ENCODE measurements at regions not wholly inside any gene's neighbourhood (a gene's known extent, or its start where the extent isn't known, plus 50 kb on each side); places are given as distances from the start of the nearest gene placed in this dataset. TPM values are rescaled to one million over a fixed set of nuclear protein-coding genes. Genes with fewer than 3 reads are reported as not detected.
"Not testable (repeated sequence)": the region's sequence is repeated elsewhere in the genome, so short reads cannot be mapped to it uniquely, and the experiment has no call there.

GRCh38 chr1:65083263-65083896 lies 64.6 kb upstream of the AK4 start:
- H3K9me3 Mint-ChIP-seq: peaks cover 7% of the 10 kb centered on the region

GRCh38 chr1:65084066-65084465 lies 63.9 kb upstream of the AK4 start:
- Mint-ChIP-seq H3K4me1 (no peaks in the 10 kb centered on the region), H3K4me3 (no peak overlapping the region), H3K27ac (no peak overlapping the region), H3K36me3 (ENCODE audit: low read depth) (peaks cover 2% of the 10 kb centered on the region), H3K9me3 (peaks cover 7% of the 10 kb centered on the region), H3K27me3 (peaks cover 8% of the 10 kb centered on the region)
- DNase-seq: no peak
- CTCF ChIA-PET: no interaction called here
- POLR2A ChIA-PET: no interaction called here

More at GRCh38 chr1:65083263-65083896, 64.6 kb upstream of the AK4 start:
- Mint-ChIP-seq H3K4me1 (no peaks in the 10 kb centered on the region), H3K27ac (no peak overlapping the region), H3K27me3 (peaks cover 9% of the 10 kb centered on the region), H3K36me3 (ENCODE audit: low read depth) (peaks cover 2% of the 10 kb centered on the region), H3K4me3 (no peak overlapping the region)
- ChIA-PET POLR2A (no interaction called here), CTCF (interaction anchor here (0.6 kb wide), 2 partner anchors 154 to 882 kb away, joined by 3 to 5 read pairs; no protein-coding TSS in a partner anchor)
- DNase-seq: no peak

GRCh38 chr1:65087519-65087918 lies 60.5 kb upstream of the AK4 start:
- H3K4me1 Mint-ChIP-seq; POLR2A ChIA-PET; H3K27ac Mint-ChIP-seq; H3K4me3 Mint-ChIP-seq; DNase-seq; H3K27me3 Mint-ChIP-seq; H3K36me3 Mint-ChIP-seq (ENCODE audit: low read depth); H3K9me3 Mint-ChIP-seq: not testable (repeated sequence)
- CTCF ChIA-PET: interaction anchor here (1.6 kb wide), 1 partner anchor 12 kb away, joined by 4 read pairs; no protein-coding TSS in a partner anchor

GRCh38 chr1:65090406-65090805 lies 57.6 kb upstream of the AK4 start:
- no peak overlapping the region for H3K27ac Mint-ChIP-seq
- no peaks in the 10 kb centered on the region for H3K4me1 Mint-ChIP-seq
- DNase-seq: no peak
- H3K4me3 Mint-ChIP-seq: no peak overlapping the region
- POLR2A ChIA-PET: no interaction called here
- H3K27me3 Mint-ChIP-seq: peaks cover 6% of the 10 kb centered on the region
- H3K9me3 Mint-ChIP-seq: peaks cover 7% of the 10 kb centered on the region
- CTCF ChIA-PET: no interaction called here
- peaks cover 2% of the 10 kb centered on the region for H3K36me3 Mint-ChIP-seq (ENCODE audit: low read depth)

GRCh38 chr1:65092691-65093090 lies 55.3 kb upstream of the AK4 start:
- ChIA-PET CTCF (interaction anchor here (0.6 kb wide), 1 partner anchor 42 kb away, joined by 3 read pairs; no protein-coding TSS in a partner anchor), POLR2A (no interaction called here)
- no peak overlapping the region for H3K4me3 Mint-ChIP-seq
- H3K9me3 Mint-ChIP-seq: peaks cover 6% of the 10 kb centered on the region
- H3K36me3 Mint-ChIP-seq (ENCODE audit: low read depth): no peaks in the 10 kb centered on the region
- no peak overlapping the region for H3K27ac Mint-ChIP-seq
- peaks cover 6% of the 10 kb centered on the region for H3K27me3 Mint-ChIP-seq
- no peak for DNase-seq
- H3K4me1 Mint-ChIP-seq: no peaks in the 10 kb centered on the region

GRCh38 chr1:65097076-65097475 lies 50.9 kb upstream of the AK4 start:
- peaks cover 9% of the 10 kb centered on the region for H3K27me3 Mint-ChIP-seq
- no peak for DNase-seq
- no peak overlapping the region for H3K27ac Mint-ChIP-seq
- no peaks in the 10 kb centered on the region for H3K36me3 Mint-ChIP-seq (ENCODE audit: low read depth)
- ChIA-PET CTCF (no interaction called here), POLR2A (no interaction called here)
- H3K4me3 Mint-ChIP-seq: no peak overlapping the region
- H3K9me3 Mint-ChIP-seq: peaks cover 8% of the 10 kb centered on the region
- no peaks in the 10 kb centered on the region for H3K4me1 Mint-ChIP-seq

Small RNA genes lying in the stretch of these regions (microRNA-seq; reads per million reads assigned to microRNA genes)
- 9.7 reads per million, percentile 40 among the genes with 10 or more reads in this experiment for gene MIR101-1 (ENCODE audit: borderline microRNAs expressed, borderline replicate concordance)
- not detected for gene MIR3671 (ENCODE audit: borderline microRNAs expressed, borderline replicate concordance)

All from activated CD4-positive, alpha-beta T cell treated with anti-CD3 and anti-CD28 coated beads, Interleukin-2, amount 10 ng/mL, durations not matched to agents 7 days and 5 days (primary cell).